Brain microvascular endothelial cell (primary cell): ENCODE measurements at regions not wholly inside any gene's neighbourhood (a gene's known extent, or its start where the extent isn't known, plus 50 kb on each side); places are given as distances from the start of the nearest gene placed in this dataset.
"Not testable (repeated sequence)": the region's sequence is repeated elsewhere in the genome, so short reads cannot be mapped to it uniquely, and the experiment has no call there.

ENCODE experiments used
- DNase-seq: peaks from one replicate; pipeline ENCODE4 v3.0.0-alpha.2; 2020
- H3K27ac ChIP-seq: fragments of 250-450 bp; sonication (Bioruptor Pico); 2 replicates; pipeline ENCODE4 v1.5.1; 2020; ENCODE audit warnings: mild to moderate bottlenecking, moderate library complexity
- H3K27me3 ChIP-seq: fragments of 250-450 bp; sonication (Bioruptor Pico); replicated peaks from 2 replicates; pipeline ENCODE4 v1.5.1; 2020; ENCODE audit warnings: mild to moderate bottlenecking
- H3K36me3 ChIP-seq: fragments of 250-450 bp; sonication (Bioruptor Pico); replicated peaks from 2 replicates; pipeline ENCODE4 v1.5.1; 2020; ENCODE audit warnings: mild to moderate bottlenecking
- H3K4me3 ChIP-seq: 2 replicates; pipeline ENCODE4 v1.5.1; 2011; ENCODE audit warnings: low read depth, mild to moderate bottlenecking, control low read depth, low read length, moderate library complexity
- in situ Hi-C: cut with HindIII; loops from 2 replicates; pipeline ENCODE4 v1.10.0; 2017; ENCODE audit warnings: low sequenced_read_pairs, low pct_ligation_motif_present
- TF ChIP-seq, protein P1 (sequence below): IDR thresholded peaks from 2 replicates; pipeline ENCODE4 v1.5.1; 2011; ENCODE audit warnings: low read depth, mild to moderate bottlenecking, moderate library complexity, low read length, control low read depth, inconsistent platforms; ENCODE audit errors: missing control alignments

DNA sequence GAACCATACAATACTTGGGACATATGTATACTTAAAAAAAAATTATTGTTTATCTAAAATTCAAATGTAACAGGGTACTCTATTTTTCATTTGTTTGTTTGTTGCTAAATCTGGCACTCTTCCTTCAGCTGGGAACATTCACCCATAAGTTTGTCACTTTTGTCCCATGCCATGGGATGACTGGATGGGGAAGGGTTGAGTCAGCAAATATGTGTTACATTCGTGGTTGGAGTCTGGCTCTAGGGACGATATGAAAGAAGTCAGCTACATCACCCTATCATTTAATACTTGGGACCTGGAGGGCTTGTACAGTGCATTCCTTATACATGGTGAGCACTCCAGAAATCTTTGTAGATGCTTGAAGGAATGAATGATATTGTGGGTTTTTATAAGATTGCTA is 131.3 kb downstream of the IPO8 start:
- no peak for DNase-seq
- no peak overlapping the region for H3K27ac ChIP-seq
- H3K36me3 ChIP-seq: no peaks in the 10 kb centered on the region
- H3K27me3 ChIP-seq: no peaks in the 10 kb centered on the region
- TF ChIP-seq, protein P1, sequence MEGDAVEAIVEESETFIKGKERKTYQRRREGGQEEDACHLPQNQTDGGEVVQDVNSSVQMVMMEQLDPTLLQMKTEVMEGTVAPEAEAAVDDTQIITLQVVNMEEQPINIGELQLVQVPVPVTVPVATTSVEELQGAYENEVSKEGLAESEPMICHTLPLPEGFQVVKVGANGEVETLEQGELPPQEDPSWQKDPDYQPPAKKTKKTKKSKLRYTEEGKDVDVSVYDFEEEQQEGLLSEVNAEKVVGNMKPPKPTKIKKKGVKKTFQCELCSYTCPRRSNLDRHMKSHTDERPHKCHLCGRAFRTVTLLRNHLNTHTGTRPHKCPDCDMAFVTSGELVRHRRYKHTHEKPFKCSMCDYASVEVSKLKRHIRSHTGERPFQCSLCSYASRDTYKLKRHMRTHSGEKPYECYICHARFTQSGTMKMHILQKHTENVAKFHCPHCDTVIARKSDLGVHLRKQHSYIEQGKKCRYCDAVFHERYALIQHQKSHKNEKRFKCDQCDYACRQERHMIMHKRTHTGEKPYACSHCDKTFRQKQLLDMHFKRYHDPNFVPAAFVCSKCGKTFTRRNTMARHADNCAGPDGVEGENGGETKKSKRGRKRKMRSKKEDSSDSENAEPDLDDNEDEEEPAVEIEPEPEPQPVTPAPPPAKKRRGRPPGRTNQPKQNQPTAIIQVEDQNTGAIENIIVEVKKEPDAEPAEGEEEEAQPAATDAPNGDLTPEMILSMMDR: no peak
- no peak overlapping the region for H3K4me3 ChIP-seq
- in situ Hi-C loops: no loop called here

DNA sequence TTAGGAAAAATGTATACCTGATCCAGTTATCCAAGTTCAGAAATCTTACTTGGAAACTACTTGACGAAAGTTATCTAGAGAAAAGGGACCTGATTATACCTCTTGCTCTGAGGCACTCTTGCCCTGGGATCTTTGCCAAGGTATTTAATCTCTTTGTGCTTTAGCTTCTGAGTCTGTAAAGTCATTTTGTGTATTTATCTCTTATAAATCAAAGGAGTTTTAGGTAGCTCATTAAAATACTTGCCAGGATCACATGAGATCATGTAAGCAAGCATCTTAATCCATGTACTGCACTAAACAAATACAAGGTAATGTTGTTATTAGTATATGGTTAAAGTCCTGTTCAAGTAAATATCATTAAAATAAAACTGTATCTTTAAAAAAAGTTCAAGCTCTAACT is 147.5 kb downstream of the IPO8 start:
- in situ Hi-C loops: no loop called here
- Histone ChIP-seq H3K27me3 (no peaks in the 10 kb centered on the region), H3K36me3 (no peaks in the 10 kb centered on the region), H3K27ac (no peak overlapping the region), H3K4me3 (no peak overlapping the region)
- no peak for DNase-seq
- TF ChIP-seq, protein P1: no peak

DNA sequence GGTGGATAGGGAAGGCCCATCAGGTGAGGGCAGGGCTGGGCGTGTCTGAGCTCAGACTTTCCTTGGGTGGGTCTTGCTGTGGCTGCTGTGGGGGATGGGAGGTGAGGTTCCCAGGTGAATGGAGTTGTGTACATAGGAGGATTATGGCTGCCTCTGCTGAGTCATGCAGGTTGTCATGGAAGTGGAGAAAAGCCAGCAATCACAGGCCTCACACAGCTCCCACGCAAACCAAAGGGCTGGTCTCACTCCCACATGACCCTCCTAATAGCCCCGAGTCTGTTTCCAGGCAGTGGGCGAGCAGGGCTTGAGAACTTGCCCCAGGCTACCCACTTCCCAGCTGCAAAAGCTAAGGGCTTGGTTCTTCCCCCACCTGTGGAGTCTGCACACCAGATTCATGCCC is 149.5 kb downstream of the IPO8 start:
- H3K27ac ChIP-seq: no peak overlapping the region
- in situ Hi-C loops: no loop called here
- H3K36me3 ChIP-seq: no peaks in the 10 kb centered on the region
- no peaks in the 10 kb centered on the region for H3K27me3 ChIP-seq
- TF ChIP-seq, protein P1: no peak
- no peak overlapping the region for H3K4me3 ChIP-seq
- no peak for DNase-seq

- DNase-seq, H3K27ac ChIP-seq, H3K4me3 ChIP-seq, in situ Hi-C loops, H3K36me3 ChIP-seq, H3K27me3 ChIP-seq: not testable (repeated sequence)
Observed at GRCh38 chr12:30544704-30545103, 151.0 kb downstream of the IPO8 start.

- Histone ChIP-seq H3K27ac (no peak overlapping the region), H3K36me3 (no peaks in the 10 kb centered on the region), H3K27me3 (no peaks in the 10 kb centered on the region), H3K4me3 (no peak overlapping the region)
- in situ Hi-C loops: no loop called here
- no peak for DNase-seq
- TF ChIP-seq, protein P1: no peak
Observed at GRCh38 chr12:30537228-30537627, 158.4 kb downstream of the IPO8 start.

DNA sequence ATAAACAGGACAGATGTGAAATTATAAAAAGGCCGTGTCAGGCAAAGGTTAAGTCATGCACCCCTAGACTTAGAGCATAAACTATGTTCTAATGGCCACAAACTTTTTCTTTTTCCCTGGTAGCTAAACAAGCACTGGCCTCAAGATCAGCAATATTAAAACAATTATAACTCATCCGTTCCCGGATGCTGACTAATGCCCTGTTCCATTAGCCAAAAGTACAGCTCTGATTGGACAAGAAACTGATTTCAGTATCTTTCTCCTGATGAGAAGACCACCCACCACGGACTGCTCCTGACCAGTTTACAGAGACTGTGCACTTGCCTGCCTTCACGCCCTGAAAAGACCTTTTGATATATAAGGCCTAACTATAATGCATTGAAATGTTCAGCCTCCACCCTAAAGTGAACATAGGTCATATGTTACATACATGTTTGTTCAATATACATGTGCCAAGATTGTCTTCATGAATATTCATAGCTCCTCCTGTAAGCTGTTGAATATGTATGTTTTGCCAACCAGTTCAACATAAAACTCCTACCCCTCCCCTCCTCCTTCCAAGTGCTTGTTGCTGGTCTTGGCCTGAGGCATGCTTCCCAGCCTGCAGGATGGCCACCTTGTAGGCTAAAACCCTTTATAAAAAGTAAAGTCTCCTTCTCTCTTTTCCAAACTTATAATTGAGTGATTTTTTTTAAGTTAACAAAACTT is 162.0 kb downstream of the IPO8 start:
- H3K36me3 ChIP-seq: no peaks in the 10 kb centered on the region
- H3K27ac ChIP-seq: no peak overlapping the region
- in situ Hi-C loops: no loop called here
- H3K4me3 ChIP-seq: no peak overlapping the region
- H3K27me3 ChIP-seq: no peaks in the 10 kb centered on the region
- no peak for DNase-seq
- TF ChIP-seq, protein P1: no peak
